ENCODE measurements at regions not wholly inside any gene's neighbourhood (a gene's known extent, or its start where the extent isn't known, plus 50 kb on each side); places are given as distances from the start of the nearest gene placed in this dataset.

- Histone ChIP-seq H3K27me3 (ENCODE audit: control insufficient read depth in 2 of 2, insufficient read depth in 2 of 2, low read length in 2 of 2) (no peaks in the 10 kb centered on the region), H3K9ac (replicated peaks; ENCODE audit: extremely low read depth, insufficient read depth, low read length) (no peak overlapping the region), H2AFZ (ENCODE audit: low read depth, low read length) (no peak overlapping the region), H3K4me3 (replicated peaks in 1 of 3; ENCODE audit: insufficient read depth in 1 of 3, low read depth in 1 of 3, low read length in 3 of 3) (no peak overlapping the region), H3K36me3 (ENCODE audit: control insufficient read depth in 2 of 2, extremely low read depth in 1 of 2, insufficient read depth in 2 of 2, low read length in 2 of 2) (no peaks in the 10 kb centered on the region), H3K4me2 (ENCODE audit: insufficient read depth, low read length) (peak overlapping the region; percentile 55), H3K4me1 (ENCODE audit: control insufficient read depth, extremely low read depth, insufficient read depth, low read length) (peaks cover 14% of the 10 kb centered on the region), H4K20me1 (replicated peaks; ENCODE audit: control insufficient read depth, extremely low read depth, insufficient read depth, low read length) (no peaks in the 10 kb centered on the region), H3K9me1 (replicated peaks; ENCODE audit: control insufficient read depth, extremely low read depth, insufficient read depth, low read length) (no peaks in the 10 kb centered on the region), H3K9me3 (replicated peaks; ENCODE audit: control insufficient read depth, insufficient read depth, low read length) (no peaks in the 10 kb centered on the region), H3K27ac (ENCODE audit: insufficient read depth, low read depth, low read length) (no peak overlapping the region), H3K79me2 (ENCODE audit: control insufficient read depth, insufficient read depth, low read length) (no peaks in the 10 kb centered on the region)
- no peak for DNase-seq (ENCODE audit: low read depth, low spot score)
- FAIRE-seq = no peak
- dilution Hi-C loops (cut with MboI; ENCODE audit: extremely low pct_ligation_motif_present, low sequenced_read_pairs) = no loop called here
- intact Hi-C loops (cut with micrococcal nuclease) = no loop called here
- no TSS peak for BruUV-seq (replicated peaks)
- TF ChIP-seq FOS (IDR thresholded peaks at IDR 0.05; ENCODE audit: borderline replicate concordance, insufficient read depth, low read length) = no peak
- no peak for TF ChIP-seq POLR2A (IDR thresholded peaks at IDR 0.05; ENCODE audit: low read depth, low read length)
- no peak for TF ChIP-seq GATA2 (IDR thresholded peaks at IDR 0.05; ENCODE audit: insufficient read depth, insufficient read length, low read depth, low read length)
- TF ChIP-seq CTCF (IDR thresholded peaks at IDR 0.05; ENCODE audit: extremely low read depth in 1 of 2, insufficient read depth in 1 of 2, low read depth in 1 of 2, low read length in 2 of 2) = no peak
- no peak for TF ChIP-seq MYC (IDR thresholded peaks at IDR 0.05; ENCODE audit: low read depth, low read length)
- no peak for TF ChIP-seq EZH2 (IDR thresholded peaks at IDR 0.05; ENCODE audit: borderline replicate concordance, low read depth, low read length, severe bottlenecking)
- TF ChIP-seq POLR2AphosphoS5 (IDR thresholded peaks at IDR 0.05; ENCODE audit: insufficient read depth, low read depth, low read length) = no peak
- no peak for TF ChIP-seq JUN (IDR thresholded peaks at IDR 0.05; ENCODE audit: borderline replicate concordance, insufficient read depth, insufficient read length, low read depth)
- TF ChIP-seq MAX (IDR thresholded peaks at IDR 0.05; ENCODE audit: insufficient read depth, insufficient read length) = no peak
- ChIA-PET POLR2A (no interaction called here), CTCF (interaction anchor here (0.5 to 1.9 kb wide), 4 partner anchors 11 to 973 kb away, joined by 3 to 7 read pairs (median 4); no protein-coding TSS in a partner anchor)
These were observed 805.9 kb upstream of the ADAMTS5 start for GRCh38 chr21:27772816-27773215.
